Activated B cell treated with CpG ODN at 0.5 μM for 24 hours (primary cell): ENCODE measurements at regions not wholly inside any gene's neighbourhood (a gene's known extent, or its start where the extent isn't known, plus 50 kb on each side); places are given as distances from the start of the nearest gene placed in this dataset.
"Not testable (repeated sequence)": the region's sequence is repeated elsewhere in the genome, so short reads cannot be mapped to it uniquely, and the experiment has no call there.

ENCODE experiments used
- ATAC-seq: fragments of 200-7000 bp; cut with Tn5 transposase; one replicate; pipeline ENCODE4 v1.10.0; 2021; ENCODE audit warnings: low read depth, mild to moderate bottlenecking, moderate library complexity
- CTCF ChIA-PET: fragments of 350-600 bp; sonication (Branson Sonifier 250); formaldehyde crosslinking; loops from one replicate; lab custom pipeline; 2021; ENCODE audit warnings: antibody characterized with exemption; lab: Charles Lee
- POLR2A ChIA-PET: fragments of 350-600 bp; sonication (Branson Sonifier 250); formaldehyde crosslinking; loops from one replicate; lab custom pipeline; 2021; ENCODE audit warnings: antibody characterized with exemption; lab: Charles Lee
- DNase-seq: peaks from one replicate; pipeline ENCODE4 v3.0.0; 2022
- H3K27ac Mint-ChIP-seq: one replicate; pipeline ENCODE4 v1.8.0; 2020; ENCODE audit warnings: mixed read lengths
- H3K27me3 Mint-ChIP-seq: one replicate; pipeline ENCODE4 v1.8.0; 2021; ENCODE audit warnings: mixed read lengths
- H3K36me3 Mint-ChIP-seq: one replicate; pipeline ENCODE4 v1.8.0; 2021; ENCODE audit warnings: low read depth, mixed read lengths
- H3K4me1 Mint-ChIP-seq: one replicate; pipeline ENCODE4 v1.8.0; 2021; ENCODE audit warnings: mixed read lengths
- H3K4me3 Mint-ChIP-seq: one replicate; pipeline ENCODE4 v1.8.0; 2020; ENCODE audit warnings: mild to moderate bottlenecking, mixed read lengths
- H3K9me3 Mint-ChIP-seq: one replicate; pipeline ENCODE4 v1.8.0; 2020; ENCODE audit warnings: mixed read lengths
- CTCF ChIP-seq: fragments of 200-600 bp; IDR thresholded peaks from one replicate; pipeline ENCODE4 v1.8.0; 2022; ENCODE audit warnings: antibody characterized with exemption, mild to moderate bottlenecking
- intact Hi-C: fragments of 100-400 bp; cut with micrococcal nuclease; formaldehyde crosslinking; loops from one replicate; pipeline ENCODE4 v1.15.1; 2024

GRCh38 chr10:23493711-23494110, 54.8 kb downstream of the OTUD1 start:
- ATAC-seq = no peak
- Mint-ChIP-seq H3K27me3 (peaks cover 10% of the 10 kb centered on the region), H3K27ac (no peak overlapping the region), H3K4me3 (no peak overlapping the region), H3K9me3 (no peaks in the 10 kb centered on the region), H3K36me3 (no peaks in the 10 kb centered on the region), H3K4me1 (peaks cover 8% of the 10 kb centered on the region)
- intact Hi-C loops = no loop called here
- no peak for DNase-seq
- CTCF ChIA-PET = no interaction called here
- TF ChIP-seq CTCF = no peak
- POLR2A ChIA-PET = no interaction called here

DNA sequence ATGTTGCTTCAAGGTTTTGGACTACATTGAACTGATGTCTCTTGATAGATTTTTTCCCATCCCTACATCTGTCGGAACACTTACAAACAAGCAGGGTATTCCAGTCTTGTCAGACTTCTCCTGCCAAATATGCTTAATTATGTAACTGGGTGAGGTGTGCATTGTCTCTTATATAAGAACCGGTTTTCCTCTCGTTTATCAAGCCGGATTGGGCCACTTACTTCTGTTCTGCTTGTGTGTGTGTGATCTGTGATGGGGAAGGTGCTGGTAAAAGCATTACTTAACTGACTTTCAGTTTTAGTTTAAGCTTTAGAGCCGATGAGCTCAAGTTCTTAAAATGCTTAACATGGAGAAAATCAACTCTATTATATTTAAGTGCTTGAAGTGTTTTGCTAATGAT, 57.9 kb downstream of the OTUD1 start:
- intact Hi-C loops = no loop called here
- no peak for TF ChIP-seq CTCF
- DNase-seq (no peak), ATAC-seq (no peak)
- Mint-ChIP-seq H3K4me3 (no peak overlapping the region), H3K36me3 (no peaks in the 10 kb centered on the region), H3K9me3 (no peaks in the 10 kb centered on the region), H3K27ac (no peak overlapping the region), H3K4me1 (no peaks in the 10 kb centered on the region), H3K27me3 (peaks cover 8% of the 10 kb centered on the region)
- ChIA-PET CTCF (no interaction called here), POLR2A (no interaction called here)

DNA sequence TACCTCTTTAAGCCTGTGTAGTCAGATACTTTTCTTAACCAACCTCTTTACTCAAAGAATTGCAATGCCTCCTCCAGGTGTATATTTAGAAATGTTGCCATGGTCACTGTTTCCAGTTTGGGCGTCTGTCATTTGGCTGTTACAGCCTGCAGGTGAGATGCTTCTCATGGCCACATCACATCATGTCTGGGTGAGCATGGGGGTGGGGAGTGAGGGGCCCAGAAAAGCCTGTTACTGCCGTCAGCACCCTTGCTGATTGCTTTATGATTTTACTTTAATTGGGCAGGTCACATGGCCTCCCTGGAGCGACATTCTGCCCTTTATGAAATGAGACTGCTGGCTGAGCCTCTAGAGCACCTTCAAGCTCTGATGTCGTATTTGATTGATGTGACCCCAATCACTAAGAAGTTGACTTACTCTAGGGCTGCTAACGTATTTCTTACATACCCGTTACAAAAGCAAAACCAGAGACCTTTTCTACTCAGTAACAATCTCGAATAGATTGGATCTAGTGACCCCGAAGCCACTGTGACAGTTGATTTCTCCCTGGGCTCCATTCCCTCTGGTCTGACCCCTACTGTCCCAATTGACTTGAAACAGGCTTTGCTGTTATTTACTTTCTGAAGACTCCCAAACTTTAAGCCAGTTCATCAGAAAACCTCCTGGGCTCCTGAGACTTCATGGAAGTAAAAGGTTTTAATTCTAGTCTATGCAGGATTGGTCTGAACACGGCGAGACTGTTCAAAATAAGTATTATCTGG, 60.7 kb downstream of the OTUD1 start:
- Mint-ChIP-seq H3K27ac (no peak overlapping the region), H3K4me3 (no peak overlapping the region), H3K4me1 (no peaks in the 10 kb centered on the region), H3K27me3 (peaks cover 6% of the 10 kb centered on the region), H3K9me3 (no peaks in the 10 kb centered on the region), H3K36me3 (no peaks in the 10 kb centered on the region)
- ChIA-PET CTCF (interaction anchor here (0.6 kb wide), 1 partner anchor 75 kb away, joined by 3 read pairs; no protein-coding TSS in a partner anchor), POLR2A (no interaction called here)
- no peak for DNase-seq
- no peak for TF ChIP-seq CTCF
- intact Hi-C loops = no loop called here
- ATAC-seq = no peak

GRCh38 chr10:23505797-23506465, 67.1 kb downstream of the OTUD1 start:
- DNase-seq (no peak), ATAC-seq (no peak)
- no peaks in the 10 kb centered on the region for H3K9me3 Mint-ChIP-seq
- POLR2A ChIA-PET = no interaction called here
- H3K27me3 Mint-ChIP-seq = peaks cover 2% of the 10 kb centered on the region
- intact Hi-C loops = no loop called here
- H3K4me3 Mint-ChIP-seq = no peak overlapping the region
- CTCF ChIA-PET = no interaction called here
- no peaks in the 10 kb centered on the region for H3K4me1 Mint-ChIP-seq
- no peaks in the 10 kb centered on the region for H3K36me3 Mint-ChIP-seq
- TF ChIP-seq CTCF = no peak
- H3K27ac Mint-ChIP-seq = no peak overlapping the region

GRCh38 chr10:23512355-23513058, 73.6 kb downstream of the OTUD1 start:
- intact Hi-C loops = no loop called here
- ChIA-PET POLR2A (no interaction called here), CTCF (no interaction called here)
- TF ChIP-seq CTCF = no peak
- Mint-ChIP-seq H3K4me1 (no peaks in the 10 kb centered on the region), H3K36me3 (no peaks in the 10 kb centered on the region), H3K9me3 (no peaks in the 10 kb centered on the region), H3K27ac (no peak overlapping the region), H3K4me3 (no peak overlapping the region), H3K27me3 (peaks cover 28% of the 10 kb centered on the region)
- ATAC-seq (no peak), DNase-seq (no peak)

GRCh38 chr10:23513621-23514020, 74.7 kb downstream of the OTUD1 start:
- H3K4me1 Mint-ChIP-seq, H3K27ac Mint-ChIP-seq, CTCF ChIA-PET, H3K9me3 Mint-ChIP-seq, intact Hi-C loops, DNase-seq, POLR2A ChIA-PET, H3K36me3 Mint-ChIP-seq, ATAC-seq, H3K4me3 Mint-ChIP-seq: not testable (repeated sequence)
- H3K27me3 Mint-ChIP-seq = peaks cover 28% of the 10 kb centered on the region
